Lung (tissue), 11 donors: ENCODE measurements at regions not wholly inside any gene's neighbourhood (a gene's known extent, or its start where the extent isn't known, plus 50 kb on each side); places are given as distances from the start of the nearest gene placed in this dataset.

ENCODE experiments used
- ATAC-seq: fragments of 200-7000 bp; cut with Tn5 transposase; one replicate; pipeline ENCODE4 v1.9.1; 2020; ENCODE audit warnings: moderate number of reproducible peaks; ENCODE audit not compliant: insufficient read depth, low FRiP score
- DNase-seq, 3 donors: peaks; one replicate each; pipeline ENCODE4 v3.0.0-alpha.2; 2013 to 2017
- H3K27ac ChIP-seq, 2 donors: one replicate each; pipeline ENCODE4 v1.5.1; 2013; ENCODE audit warnings: mild to moderate bottlenecking in 2 of 2, moderate library complexity in 2 of 2, control low read depth in 1 of 2, inconsistent platforms in 1 of 2, low read depth in 1 of 2, low read length in 1 of 2
- H3K27me3 ChIP-seq, 3 donors: one replicate each; pipeline ENCODE4 v1.5.1; 2013; ENCODE audit warnings: low read length in 2 of 3; ENCODE audit not compliant: control insufficient read depth in 3 of 3, insufficient read depth in 3 of 3
- H3K36me3 ChIP-seq, 4 donors: one replicate each; pipeline ENCODE4 v1.5.1; 2013; ENCODE audit warnings: low read length in 4 of 4, mild to moderate bottlenecking in 1 of 4, moderate library complexity in 1 of 4; ENCODE audit not compliant: control insufficient read depth in 4 of 4, insufficient read depth in 4 of 4
- H3K4me1 ChIP-seq, 5 donors: one replicate each; pipeline ENCODE4 v1.5.1; 2013; ENCODE audit warnings: low read length in 5 of 5, mild to moderate bottlenecking in 2 of 5, moderate library complexity in 1 of 5; ENCODE audit not compliant: control insufficient read depth in 5 of 5, insufficient read depth in 5 of 5
- H3K4me3 ChIP-seq: one replicate; pipeline ENCODE4 v1.5.1; 2013; ENCODE audit warnings: mild to moderate bottlenecking, control low read depth, moderate library complexity
- H3K9ac ChIP-seq, 2 donors: one replicate each; pipeline ENCODE4 v1.5.1; 2013; ENCODE audit warnings: low read length in 2 of 2, control low read depth in 1 of 2; ENCODE audit not compliant: insufficient read depth in 1 of 2
- H3K9me3 ChIP-seq, 4 donors: one replicate each; pipeline ENCODE4 v1.5.1; 2013; ENCODE audit warnings: low read length in 3 of 4, mild to moderate bottlenecking in 1 of 4, moderate library complexity in 1 of 4; ENCODE audit not compliant: control insufficient read depth in 4 of 4, insufficient read depth in 3 of 4
- WGBS, 2 donors: extraction: QIAGEN DNeasy Blood & Tissue Kit; methylation state at CpG; one replicate each; pipeline ENCODE4 v1.1.7; 2013; 5-methylcytosine and 5-hydroxymethylcytosine counted together
- TF ChIP-seq, protein P1 (sequence below): IDR thresholded peaks from 2 replicates; pipeline ENCODE4 v1.5.1; 2012; ENCODE audit warnings: mild to moderate bottlenecking; ENCODE audit errors: control extremely low read depth, extremely low read depth
- donor health status: control.
- donor health status: control.
- donor health status: Bipolar disorder and iron deficiency.
- donor health status: healthy.
- donor health status: DM: yes; HTN: yes; CAD: no.

DNA sequence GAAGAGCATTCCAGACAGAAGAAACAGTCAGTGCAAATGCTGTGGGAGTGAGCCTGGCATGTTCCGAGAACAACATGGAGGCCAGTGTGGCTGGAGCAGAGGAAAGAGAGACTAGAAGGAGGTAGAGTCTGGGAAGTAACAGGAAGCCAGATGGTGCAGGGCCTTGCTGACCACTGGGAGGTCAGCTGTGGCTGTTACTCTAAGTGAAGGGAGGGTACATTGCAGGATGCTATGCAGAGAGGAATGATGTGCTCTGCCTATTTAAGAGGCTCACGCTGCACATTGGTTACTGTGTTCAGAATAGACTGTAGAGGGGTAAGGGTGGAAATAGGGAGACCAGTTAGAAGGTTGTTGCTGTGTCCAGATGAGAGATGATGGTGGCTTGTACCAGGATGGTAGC lies 88.6 kb upstream of the CACNA1E start:
- Histone ChIP-seq H3K27ac (no peak overlapping the region), H3K4me3 (no peak overlapping the region), H3K9me3 (peaks cover 0 to 2% (median 0%) of the 10 kb centered on the region in 4 donors), H3K4me1 (peaks cover 0 to 5% (median 0%) of the 10 kb centered on the region in 5 donors), H3K9ac (no peak overlapping the region), H3K27me3 (peaks cover 0 to 7% (median 0%) of the 10 kb centered on the region in 3 donors), H3K36me3 (no peaks in the 10 kb centered on the region)
- ATAC-seq = no peak
- WGBS, 2 donors = 85 to 91% methylated on average over 2 of the region's 2 CpGs
- DNase-seq = no peak
- TF ChIP-seq, protein P1, sequence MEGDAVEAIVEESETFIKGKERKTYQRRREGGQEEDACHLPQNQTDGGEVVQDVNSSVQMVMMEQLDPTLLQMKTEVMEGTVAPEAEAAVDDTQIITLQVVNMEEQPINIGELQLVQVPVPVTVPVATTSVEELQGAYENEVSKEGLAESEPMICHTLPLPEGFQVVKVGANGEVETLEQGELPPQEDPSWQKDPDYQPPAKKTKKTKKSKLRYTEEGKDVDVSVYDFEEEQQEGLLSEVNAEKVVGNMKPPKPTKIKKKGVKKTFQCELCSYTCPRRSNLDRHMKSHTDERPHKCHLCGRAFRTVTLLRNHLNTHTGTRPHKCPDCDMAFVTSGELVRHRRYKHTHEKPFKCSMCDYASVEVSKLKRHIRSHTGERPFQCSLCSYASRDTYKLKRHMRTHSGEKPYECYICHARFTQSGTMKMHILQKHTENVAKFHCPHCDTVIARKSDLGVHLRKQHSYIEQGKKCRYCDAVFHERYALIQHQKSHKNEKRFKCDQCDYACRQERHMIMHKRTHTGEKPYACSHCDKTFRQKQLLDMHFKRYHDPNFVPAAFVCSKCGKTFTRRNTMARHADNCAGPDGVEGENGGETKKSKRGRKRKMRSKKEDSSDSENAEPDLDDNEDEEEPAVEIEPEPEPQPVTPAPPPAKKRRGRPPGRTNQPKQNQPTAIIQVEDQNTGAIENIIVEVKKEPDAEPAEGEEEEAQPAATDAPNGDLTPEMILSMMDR = no peak

DNA sequence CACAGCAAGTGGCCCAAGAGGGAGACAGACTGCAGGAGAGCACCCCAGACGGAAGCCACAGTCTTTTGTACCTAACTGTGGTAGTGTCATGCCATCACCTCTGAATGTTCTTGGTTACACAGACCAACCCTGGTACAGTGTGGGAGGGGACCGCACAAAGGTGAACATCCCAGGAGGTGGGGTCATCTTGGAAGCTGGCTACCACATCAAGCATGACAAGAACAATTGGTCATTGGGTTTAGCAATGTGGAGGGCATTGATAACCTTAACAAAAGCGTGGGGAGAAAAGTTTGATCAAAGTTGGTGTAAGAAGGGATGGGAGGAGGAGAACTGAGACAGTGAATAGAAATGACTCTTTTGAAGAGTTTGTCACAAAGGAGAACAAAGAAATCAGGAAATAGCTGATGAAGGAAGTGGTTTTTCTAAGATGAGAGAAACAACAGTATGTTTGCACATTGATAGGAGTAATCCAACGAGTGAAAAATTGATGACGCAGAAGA lies 87.1 kb upstream of the CACNA1E start:
- H3K9me3 ChIP-seq = no peaks in the 10 kb centered on the region
- peaks cover 0 to under 1% (median 0%) of the 10 kb centered on the region in 5 donors for H3K4me1 ChIP-seq
- H3K4me3 ChIP-seq = no peak overlapping the region
- DNase-seq (no peak), ATAC-seq (no peak)
- H3K9ac ChIP-seq = no peak overlapping the region
- H3K27me3 ChIP-seq = no peaks in the 10 kb centered on the region
- TF ChIP-seq, protein P1 = no peak
- 66 to 70% methylated on average over 5 of the region's 5 CpGs for WGBS, 2 donors
- no peak overlapping the region for H3K27ac ChIP-seq
- H3K36me3 ChIP-seq = no peaks in the 10 kb centered on the region

DNA sequence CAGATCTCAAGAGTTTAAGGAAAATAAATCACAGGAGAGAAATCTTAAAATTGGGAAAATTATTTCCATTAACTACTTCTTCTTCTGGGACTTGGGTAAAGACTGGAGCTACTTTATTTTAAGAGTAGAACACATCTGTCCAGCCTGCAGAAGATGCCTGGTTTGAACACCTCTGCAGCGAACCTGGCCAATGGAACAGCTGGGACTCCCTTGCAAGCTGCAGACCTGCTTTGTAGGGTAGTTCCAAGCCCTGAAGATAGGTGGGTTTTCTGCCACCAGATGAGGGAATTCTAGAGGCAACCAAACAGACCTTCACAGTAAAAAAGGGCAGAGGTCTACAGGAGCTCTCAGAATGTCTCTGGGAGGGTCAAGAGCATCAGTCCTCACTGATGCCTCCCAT lies 86.5 kb upstream of the CACNA1E start:
- H3K4me3 ChIP-seq = no peak overlapping the region
- no peak for ATAC-seq
- no peaks in the 10 kb centered on the region for H3K9me3 ChIP-seq
- DNase-seq = no peak
- no peak overlapping the region for H3K27ac ChIP-seq
- no peaks in the 10 kb centered on the region for H3K27me3 ChIP-seq
- TF ChIP-seq, protein P1 = no peak
- H3K4me1 ChIP-seq = no peaks in the 10 kb centered on the region
- WGBS, 2 donors = 97 to 100% methylated on average over 1 of the region's 1 CpG
- H3K36me3 ChIP-seq = no peaks in the 10 kb centered on the region
- H3K9ac ChIP-seq = no peak overlapping the region

DNA sequence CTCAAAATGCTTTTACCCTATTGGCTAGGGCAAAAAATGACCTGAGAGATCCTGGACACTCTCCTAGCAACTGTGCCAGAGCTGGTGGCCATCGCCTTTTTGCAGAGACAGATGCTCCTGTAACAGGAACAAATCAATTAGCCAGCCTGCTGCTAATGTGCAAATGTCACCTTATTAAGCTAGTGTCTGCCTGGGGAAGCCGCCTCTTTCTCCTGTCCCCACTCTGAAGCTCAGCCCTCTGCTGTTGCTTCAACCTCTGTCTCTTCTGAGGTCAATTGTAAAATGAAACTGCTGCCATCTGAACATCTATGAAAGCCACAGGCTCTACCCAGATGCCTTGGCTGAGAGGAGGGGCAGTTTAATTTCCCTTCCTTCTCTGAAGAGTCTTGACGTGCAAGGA lies 85.5 kb upstream of the CACNA1E start:
- Histone ChIP-seq H3K9ac (no peak overlapping the region), H3K27me3 (no peaks in the 10 kb centered on the region), H3K4me1 (no peaks in the 10 kb centered on the region), H3K9me3 (no peaks in the 10 kb centered on the region), H3K4me3 (no peak overlapping the region), H3K36me3 (no peaks in the 10 kb centered on the region), H3K27ac (no peak overlapping the region)
- WGBS, 2 donors = 54 to 66% methylated on average over 3 of the region's 3 CpGs
- TF ChIP-seq, protein P1 = no peak
- ATAC-seq (no peak), DNase-seq (no peak)
